K562 (cell line): ENCODE measurements at regions not wholly inside any gene's neighbourhood (a gene's known extent, or its start where the extent isn't known, plus 50 kb on each side); places are given as distances from the start of the nearest gene placed in this dataset.
A peak's percentile ranks its signal among the peaks of the same experiment; 100 is the strongest.

Source experiments
- ASH1L ChIP-seq: fragments of 450-650 bp; IDR thresholded peaks from 2 replicates; pipeline ENCODE4 v1.6.1; 2018; ENCODE audit warnings: borderline replicate concordance, mild to moderate bottlenecking, low read depth; ENCODE audit not compliant: partially characterized antibody
- ATF1 ChIP-seq, 2 experiments: fragments of 450-650 bp in 1 of 2; IDR thresholded peaks; 2 replicates each; pipeline ENCODE4 v1.6.1; 2016; ENCODE audit warnings: missing compliant biosample characterization in 1 of 2, missing genetic modification characterization in 1 of 2
- CBFB ChIP-seq: sonication (generic); formaldehyde crosslinking; IDR thresholded peaks from 2 replicates; pipeline ENCODE4 v1.4.0; 2020; ENCODE audit warnings: mild to moderate bottlenecking, missing genetic modification reagents
- DMBX1 ChIP-seq: fragments of 250-450 bp; sonication (Bioruptor Pico); IDR thresholded peaks from 2 replicates; pipeline ENCODE4 v1.8.0; 2022; ENCODE audit warnings: inconsistent platforms, mild to moderate bottlenecking, moderate library complexity, borderline replicate concordance
- PKNOX1 ChIP-seq: fragments of 450-650 bp; IDR thresholded peaks from 2 replicates; pipeline ENCODE4 v1.6.1; 2016
- TCF7L2 ChIP-seq: fragments of 150-350 bp; IDR thresholded peaks from 2 replicates; pipeline ENCODE4 v1.6.1; 2016; ENCODE audit warnings: low read depth, mild to moderate bottlenecking, low read length, moderate library complexity
- TEAD1 ChIP-seq, 2 experiments: fragments of 450-650 bp in 1 of 2; sonication (generic) in 1 of 2; formaldehyde crosslinking; IDR thresholded peaks; 2 replicates each; pipeline versions ENCODE4 v1.4.0 to v1.8.0; 2020 to 2022; ENCODE audit warnings: mild to moderate bottlenecking in 2 of 2, missing genetic modification reagents in 1 of 2
- TEAD2 ChIP-seq: fragments of 450-650 bp; IDR thresholded peaks from 2 replicates; pipeline ENCODE4 v1.6.1; 2016; ENCODE audit warnings: missing genetic modification characterization, control low read depth, missing compliant biosample characterization
- USF2 ChIP-seq: sonication (generic); formaldehyde crosslinking; IDR thresholded peaks from 2 replicates; pipeline ENCODE4 v1.5.0; 2020; ENCODE audit warnings: missing genetic modification reagents
- ZBTB11 ChIP-seq, 3 experiments: fragments of 200-800 bp in 1 of 3; fragments of 250-450 bp in 1 of 3; fragments of 450-650 bp in 1 of 3; sonication (Bioruptor Pico) in 1 of 3; sonication (Bioruptor generic) in 1 of 3; formaldehyde crosslinking in 1 of 3; IDR thresholded peaks; 2 replicates each; pipeline versions ENCODE4 v1.6.1 to v1.8.0; 2016 to 2022; ENCODE audit warnings: mild to moderate bottlenecking in 2 of 3, missing genetic modification characterization in 2 of 3, missing compliant biosample characterization in 1 of 3, moderate library complexity in 1 of 3
- ZNF507 ChIP-seq: conservative IDR thresholded peaks from 2 replicates; pipeline ENCODE4 v1.6.1; 2017; ENCODE audit warnings: missing genetic modification characterization, missing compliant biosample characterization
- ZNF586 ChIP-seq: fragments of 450-650 bp; formaldehyde crosslinking; conservative IDR thresholded peaks from 2 replicates; pipeline ENCODE4 v1.4.0; 2020; ENCODE audit warnings: mild to moderate bottlenecking, moderate library complexity
- TF ChIP-seq, protein P1 (sequence below), 2 experiments: fragments of 200-800 bp in 1 of 2; sonication (Bioruptor generic) in 1 of 2; sonication (generic) in 1 of 2; formaldehyde crosslinking in 1 of 2; IDR thresholded peaks in 1 of 2; conservative IDR thresholded peaks in 1 of 2; 2 replicates each; pipeline versions ENCODE4 v1.5.0 to v1.6.1; 2016 to 2020; ENCODE audit warnings: missing compliant biosample characterization in 1 of 2, missing genetic modification characterization in 1 of 2, missing genetic modification reagents in 1 of 2
- TF ChIP-seq, protein P2 (sequence below): fragments of 450-650 bp; IDR thresholded peaks from 2 replicates; pipeline ENCODE4 v1.6.1; 2016; ENCODE audit warnings: missing biosample characterization, missing genetic modification characterization

- TF ChIP-seq, protein P1, sequence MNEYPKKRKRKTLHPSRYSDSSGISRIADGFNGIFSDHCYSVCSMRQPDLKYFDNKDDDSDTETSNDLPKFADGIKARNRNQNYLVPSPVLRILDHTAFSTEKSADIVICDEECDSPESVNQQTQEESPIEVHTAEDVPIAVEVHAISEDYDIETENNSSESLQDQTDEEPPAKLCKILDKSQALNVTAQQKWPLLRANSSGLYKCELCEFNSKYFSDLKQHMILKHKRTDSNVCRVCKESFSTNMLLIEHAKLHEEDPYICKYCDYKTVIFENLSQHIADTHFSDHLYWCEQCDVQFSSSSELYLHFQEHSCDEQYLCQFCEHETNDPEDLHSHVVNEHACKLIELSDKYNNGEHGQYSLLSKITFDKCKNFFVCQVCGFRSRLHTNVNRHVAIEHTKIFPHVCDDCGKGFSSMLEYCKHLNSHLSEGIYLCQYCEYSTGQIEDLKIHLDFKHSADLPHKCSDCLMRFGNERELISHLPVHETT (CRISPR knock-in tag; conservative IDR thresholded peaks at IDR 0.05 in 1 of 2, IDR thresholded peaks at IDR 0.05 in 1 of 2): 0 out of 4 replicates have a peak, but pooled peaks of 1 of the 2 experiments have one; percentile 51
- TF ChIP-seq TEAD2 (tag) (peak; percentile 79), ZNF586 (CRISPR knock-in tag) (no peak), ATF1 (CRISPR knock-in tag; IDR thresholded peaks at IDR 0.05) (no peak), ATF1 (tag; IDR thresholded peaks at IDR 0.05) (0 out of 2 replicates have a peak, but pooled peaks have one; percentile 13), TEAD1 (CRISPR knock-in tag; IDR thresholded peaks at IDR 0.05) (0 out of 4 replicates have a peak, but pooled peaks of 1 of the 2 experiments have one; percentile 40), ZNF507 (tag) (peak; percentile 22; the same call in 1 of the 2 replicates), TCF7L2 (no peak), ZBTB11 (CRISPR knock-in tag; IDR thresholded peaks at IDR 0.05) (0 out of 6 replicates have a peak, but pooled peaks of 1 of the 3 experiments have one; percentile 25), USF2 (CRISPR knock-in tag) (no peak), PKNOX1 (peak; percentile 54), CBFB (no peak), ASH1L (no peak), DMBX1 (peak; percentile 97)
- TF ChIP-seq, protein P2, sequence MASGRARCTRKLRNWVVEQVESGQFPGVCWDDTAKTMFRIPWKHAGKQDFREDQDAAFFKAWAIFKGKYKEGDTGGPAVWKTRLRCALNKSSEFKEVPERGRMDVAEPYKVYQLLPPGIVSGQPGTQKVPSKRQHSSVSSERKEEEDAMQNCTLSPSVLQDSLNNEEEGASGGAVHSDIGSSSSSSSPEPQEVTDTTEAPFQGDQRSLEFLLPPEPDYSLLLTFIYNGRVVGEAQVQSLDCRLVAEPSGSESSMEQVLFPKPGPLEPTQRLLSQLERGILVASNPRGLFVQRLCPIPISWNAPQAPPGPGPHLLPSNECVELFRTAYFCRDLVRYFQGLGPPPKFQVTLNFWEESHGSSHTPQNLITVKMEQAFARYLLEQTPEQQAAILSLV (tag): peak; percentile 89
Measured at GRCh38 chr2:145854039-145854755, 1334.3 kb upstream of the ZEB2 start (continued).
